ENCODE measurements at regions not wholly inside any gene's neighbourhood (a gene's known extent, or its start where the extent isn't known, plus 50 kb on each side); places are given as distances from the start of the nearest gene placed in this dataset.
"Not testable (repeated sequence)": the region's sequence is repeated elsewhere in the genome, so short reads cannot be mapped to it uniquely, and the experiment has no call there.

DNA sequence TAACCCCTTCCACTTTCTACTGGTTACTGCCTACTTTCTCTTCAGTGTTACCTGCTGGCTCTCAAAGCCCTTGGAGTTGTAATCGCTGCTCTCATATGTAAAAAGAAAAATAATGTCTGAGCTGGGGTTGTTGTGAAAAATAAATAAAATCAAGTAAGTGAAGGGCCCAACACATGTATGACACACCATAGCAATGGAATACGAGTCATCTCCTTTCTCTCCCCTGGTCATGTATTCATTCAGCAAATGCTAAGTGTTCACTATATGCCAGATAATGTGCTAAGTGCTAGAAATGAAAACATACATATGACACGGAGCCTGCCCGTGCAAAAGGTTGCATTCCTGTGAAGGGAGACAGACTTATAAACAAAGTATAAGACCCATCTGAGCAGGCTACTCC lies 535.0 kb downstream of the RFC3 start:
- no peak for DNase-seq

DNA sequence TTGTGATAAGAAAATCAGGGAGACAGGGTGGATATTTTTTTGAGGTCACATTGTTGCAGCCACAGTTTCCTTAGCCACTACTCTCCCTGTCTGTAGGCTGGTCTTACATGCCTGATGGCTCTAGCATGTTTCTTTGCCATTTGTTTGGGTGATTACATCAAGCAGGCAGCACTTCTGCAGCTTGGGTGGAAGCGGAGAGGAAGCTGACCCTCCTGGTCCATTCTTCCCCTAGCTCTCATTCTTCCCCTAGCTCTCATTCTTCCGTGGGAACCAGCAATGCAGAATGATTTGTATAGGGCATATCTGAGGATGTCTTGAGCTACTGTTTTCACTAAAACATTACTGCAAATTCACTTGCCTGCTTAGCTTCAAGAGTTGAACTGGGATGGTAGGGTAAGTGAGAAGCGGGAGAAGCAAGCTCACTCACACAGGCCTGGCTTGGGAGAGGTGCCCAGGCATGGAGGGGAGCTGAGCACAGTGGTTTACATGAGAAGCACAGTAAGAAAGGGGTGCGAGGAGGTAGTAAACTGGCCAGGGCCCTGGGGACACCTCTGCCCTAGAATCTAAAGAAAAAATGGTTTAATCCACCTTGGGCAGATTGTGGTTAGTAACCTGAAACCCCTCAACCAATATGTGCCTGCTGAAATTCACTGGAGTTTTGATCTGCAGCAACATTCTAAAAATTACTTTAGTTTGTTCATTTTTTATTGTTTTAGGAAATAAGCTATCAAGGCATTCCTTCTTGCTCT lies 538.9 kb downstream of the RFC3 start:
- DNase-seq: no peak

DNA sequence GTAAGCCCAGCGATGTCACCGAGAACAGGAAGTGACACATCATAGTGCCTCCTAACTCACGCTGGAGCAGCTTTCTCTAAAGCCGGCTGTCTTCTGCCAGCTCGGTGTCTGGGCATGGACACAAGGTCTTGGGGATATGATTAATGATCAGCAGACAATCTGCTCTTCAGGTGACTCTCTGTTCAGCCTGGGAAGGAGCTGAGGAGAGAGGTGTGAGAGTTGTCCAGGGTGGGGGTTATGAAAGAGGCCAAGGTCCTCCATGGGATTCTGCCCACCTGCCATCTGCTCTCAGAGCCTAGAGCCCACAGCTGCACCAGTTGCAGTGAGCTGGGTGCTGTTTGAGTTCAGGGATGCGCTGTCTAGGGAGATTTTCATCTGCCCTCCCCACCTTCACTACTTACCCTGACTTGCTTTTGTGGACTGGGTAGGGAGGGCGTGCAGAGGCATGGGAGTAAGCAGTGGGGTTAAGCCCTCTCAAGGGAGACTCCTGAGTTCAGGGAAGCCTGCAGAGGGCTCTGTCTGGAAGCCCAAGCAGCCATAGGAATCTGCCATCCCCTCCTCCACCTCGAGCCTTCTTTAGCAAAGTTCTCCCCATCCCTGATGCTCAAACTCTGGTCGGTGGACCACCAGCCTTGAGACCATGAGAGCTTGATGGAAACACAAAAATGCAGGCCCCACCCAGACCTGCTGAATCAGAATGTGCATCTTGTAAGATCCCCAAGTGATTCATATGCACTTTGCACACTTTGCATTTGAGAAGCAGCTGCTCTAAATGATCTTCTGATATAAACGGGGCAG lies 539.7 kb downstream of the RFC3 start:
- DNase-seq: no peak

DNA sequence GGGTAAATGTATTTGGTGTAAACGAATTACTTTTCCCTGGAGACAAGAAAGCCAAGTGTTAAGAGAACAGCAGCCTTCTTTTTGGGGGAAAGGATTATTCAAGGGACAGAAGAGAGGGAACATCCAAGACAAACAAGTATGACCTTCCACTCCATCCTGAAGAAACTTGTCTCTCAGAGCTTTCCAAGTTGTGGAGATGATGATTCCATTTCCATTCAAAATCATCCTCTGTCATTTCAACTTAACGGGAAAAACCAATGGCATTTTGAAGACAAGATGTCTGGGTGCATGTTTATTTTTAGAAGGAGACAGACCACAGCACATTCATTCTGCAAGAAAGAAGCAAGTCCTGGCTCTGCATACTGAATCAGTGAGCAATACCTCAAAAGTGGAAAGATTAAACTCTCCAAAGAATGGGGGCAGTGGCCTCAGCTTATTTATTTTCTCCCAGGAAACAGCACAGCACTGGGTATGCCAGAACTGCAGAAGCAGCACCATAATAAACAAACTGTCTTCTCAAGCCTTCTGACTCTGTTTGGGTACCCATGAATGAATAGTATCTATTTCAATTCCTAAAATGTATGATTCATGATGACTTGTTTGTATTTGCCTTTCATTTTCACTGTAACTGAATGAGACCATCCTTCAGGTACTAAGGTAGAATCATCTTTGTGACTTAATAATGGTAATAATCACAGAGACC lies 541.0 kb downstream of the RFC3 start:
- no peak for DNase-seq

DNA sequence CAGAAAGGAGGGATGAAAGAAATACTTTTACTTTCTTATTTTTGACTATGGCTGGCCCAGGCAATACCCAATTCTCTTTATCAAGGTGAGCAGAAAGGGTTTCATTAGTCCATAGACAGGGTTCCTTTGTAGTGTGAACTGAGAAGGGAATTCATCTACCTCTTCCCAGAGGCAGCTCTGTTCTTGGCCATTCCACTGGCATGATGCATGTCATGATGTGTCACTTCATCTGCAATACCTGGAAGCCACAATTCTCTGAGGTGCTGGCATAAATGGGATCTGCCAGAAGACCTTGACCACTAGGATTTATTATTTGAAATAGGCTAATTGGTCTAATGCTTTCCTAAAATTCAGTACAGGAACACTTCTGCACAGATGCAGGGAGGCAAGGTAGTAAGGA lies 542.8 kb downstream of the RFC3 start:
- DNase-seq: no peak

DNA sequence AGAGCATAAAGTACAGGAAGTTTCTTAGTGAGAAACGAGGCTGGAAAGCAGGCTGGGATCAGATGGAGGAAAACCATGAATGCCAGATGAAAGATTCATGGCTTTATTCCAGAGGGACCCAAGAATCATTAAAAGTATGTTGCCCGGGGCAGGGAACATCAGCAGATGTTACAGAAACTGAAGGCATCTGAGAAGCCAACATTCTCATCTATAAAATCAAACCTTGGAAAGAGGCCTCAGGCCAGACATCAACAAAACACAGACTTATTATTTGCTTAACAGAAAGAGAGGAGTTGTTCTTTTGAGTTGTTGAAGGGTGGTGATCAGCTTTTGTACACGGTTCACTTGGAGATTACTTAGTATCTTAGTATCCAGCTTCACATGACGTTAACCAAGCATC lies 543.6 kb downstream of the RFC3 start:
- DNase-seq: no peak

DNA sequence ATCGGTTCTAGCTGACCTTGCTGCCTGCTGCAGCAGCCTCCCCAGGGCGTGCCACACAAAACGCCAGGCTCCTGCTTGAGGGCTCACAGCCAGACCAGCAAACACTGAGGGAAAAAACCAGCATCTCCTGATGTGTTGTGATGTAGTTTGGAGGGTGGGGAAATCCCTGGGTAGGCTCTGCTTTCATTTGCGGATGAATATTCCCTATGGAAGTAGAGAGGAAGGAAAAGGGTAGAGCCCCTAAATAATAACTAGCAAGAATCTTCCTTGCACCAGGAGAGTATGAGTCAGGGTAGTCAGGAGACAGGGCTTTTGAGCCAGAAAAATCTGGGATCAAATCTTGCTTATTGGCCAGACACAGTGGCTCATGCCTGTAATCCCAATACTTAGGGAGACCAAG lies 545.3 kb downstream of the RFC3 start:
- DNase-seq: no peak

DNA sequence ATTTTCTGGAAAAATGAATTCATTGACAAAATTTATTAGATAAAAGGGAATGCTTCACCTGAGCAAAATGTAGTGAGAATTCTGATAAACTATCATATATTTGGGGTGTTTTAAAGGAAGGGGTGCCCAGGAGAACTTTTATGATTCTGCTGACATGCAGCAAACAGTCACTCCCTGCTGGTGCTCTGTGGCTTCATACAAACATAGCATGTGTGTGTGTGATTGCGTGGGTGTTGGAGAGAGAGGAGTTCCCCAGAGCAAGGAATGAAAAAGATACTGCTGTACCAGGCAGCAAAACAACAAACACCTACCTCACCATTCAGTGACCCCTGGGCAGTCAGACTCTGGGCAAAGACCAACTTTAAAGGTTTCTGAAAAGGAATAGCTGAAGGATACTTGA lies 546.7 kb downstream of the RFC3 start:
- DNase-seq: no peak

DNA sequence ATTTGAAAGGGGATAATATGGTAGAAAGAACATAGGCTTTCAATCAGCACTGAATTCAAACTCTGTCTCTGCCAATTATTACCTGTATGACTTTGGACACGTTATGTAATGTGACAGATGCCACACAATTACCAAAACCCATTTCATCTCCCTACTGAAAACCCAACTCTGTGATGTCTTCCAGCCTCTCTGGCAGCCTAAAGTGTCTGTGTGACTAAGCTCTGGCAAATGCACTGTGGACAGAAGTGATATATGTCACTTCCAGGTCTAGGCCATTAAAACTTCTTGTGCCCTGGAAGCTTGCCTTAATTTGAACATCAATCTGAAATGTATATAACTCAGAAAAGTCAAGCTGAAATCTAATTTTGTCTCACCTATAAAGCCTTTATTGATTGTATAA lies 552.0 kb downstream of the RFC3 start:
- DNase-seq: no peak

DNA sequence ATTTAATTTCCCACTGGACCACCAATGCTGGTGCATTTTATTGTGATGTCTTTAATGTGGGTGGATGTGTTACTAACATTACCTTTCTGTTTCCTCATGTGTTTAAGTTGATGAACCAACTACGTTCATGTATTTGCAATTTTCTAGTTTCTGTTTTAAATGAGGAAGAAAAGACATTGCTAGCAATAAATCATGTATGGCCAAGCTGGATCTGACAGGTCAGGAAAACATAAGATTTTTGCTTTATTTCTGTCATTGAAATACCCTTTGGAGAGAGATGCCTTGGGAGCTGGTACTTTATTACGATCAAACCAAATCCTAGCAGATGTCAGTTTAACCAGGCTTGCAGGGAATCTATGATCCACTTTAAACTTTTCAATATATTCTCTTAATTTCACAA lies 553.2 kb downstream of the RFC3 start:
- DNase-seq: no peak

DNA sequence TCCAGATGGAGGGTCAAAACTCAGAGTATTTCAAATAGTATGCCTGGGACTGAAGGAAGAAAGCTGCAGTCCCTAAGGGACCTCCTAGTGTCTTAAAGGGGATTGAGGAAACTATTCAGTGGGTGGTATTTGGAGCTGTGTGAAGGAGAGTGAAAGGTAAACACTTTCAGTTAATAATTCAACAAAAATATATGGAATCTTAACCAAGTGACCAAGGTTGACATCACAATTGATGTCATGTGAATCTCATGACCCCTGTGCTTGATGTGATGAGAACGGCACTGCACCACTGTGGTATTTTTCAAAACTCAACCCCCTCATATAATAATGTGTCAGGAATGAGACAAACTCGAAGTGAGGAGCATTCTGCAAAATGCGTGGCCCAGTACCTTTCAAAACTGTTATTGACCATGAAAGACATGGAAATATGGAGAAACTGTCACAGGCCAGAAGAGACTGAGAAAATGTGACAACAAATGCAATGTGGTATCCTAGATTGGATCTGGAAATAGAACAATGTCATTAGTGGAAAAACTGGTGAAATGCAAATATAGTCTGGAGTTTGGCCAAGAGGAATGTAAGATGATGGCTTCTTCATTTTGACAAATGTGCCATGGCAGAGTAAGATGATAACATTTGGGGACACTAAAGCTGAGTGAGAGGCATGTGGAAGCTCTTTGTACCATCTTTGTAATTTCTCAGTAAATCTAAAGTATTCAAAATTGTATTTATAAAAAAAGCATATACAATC lies 553.9 kb downstream of the RFC3 start:
- no peak for DNase-seq

DNA sequence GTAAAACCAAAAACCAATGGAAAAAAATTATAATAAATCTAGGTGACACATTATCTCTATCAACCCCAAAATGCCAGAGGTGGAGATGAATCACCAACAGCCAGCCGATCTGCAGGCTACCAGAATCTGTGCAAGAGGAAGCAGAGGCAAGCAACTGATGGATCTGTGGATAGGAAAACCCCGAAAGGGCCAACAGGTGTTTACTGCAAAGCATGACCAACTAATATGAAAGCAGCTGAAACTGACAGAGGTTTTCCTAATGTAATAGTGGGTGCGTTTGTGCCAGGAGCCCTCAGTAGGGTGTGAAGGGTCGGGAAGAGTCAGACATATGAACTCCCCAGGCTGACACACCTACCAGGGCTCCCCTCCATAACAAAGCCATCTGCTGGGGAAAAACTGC lies 554.6 kb downstream of the RFC3 start:
- DNase-seq: no peak

DNA sequence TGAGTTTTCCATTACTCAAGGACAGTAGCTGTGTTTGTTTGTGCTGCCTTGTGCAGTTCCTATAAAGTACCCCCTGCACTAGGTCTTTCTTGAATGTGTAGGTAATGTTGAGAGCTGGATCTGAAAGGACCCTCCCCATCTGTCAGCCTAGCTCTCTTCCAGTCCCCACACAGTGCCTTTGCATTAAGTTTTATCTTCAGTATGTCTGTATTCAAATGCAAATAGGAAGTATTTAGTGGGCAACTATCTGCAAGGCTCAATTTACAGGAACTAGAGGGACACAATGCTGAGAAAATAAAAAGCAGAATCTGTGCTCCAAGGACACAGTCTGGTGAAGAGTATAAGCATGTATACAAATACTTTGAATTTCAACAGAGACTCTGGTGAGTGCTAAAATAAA lies 558.5 kb downstream of the RFC3 start:
- DNase-seq: no peak

DNA sequence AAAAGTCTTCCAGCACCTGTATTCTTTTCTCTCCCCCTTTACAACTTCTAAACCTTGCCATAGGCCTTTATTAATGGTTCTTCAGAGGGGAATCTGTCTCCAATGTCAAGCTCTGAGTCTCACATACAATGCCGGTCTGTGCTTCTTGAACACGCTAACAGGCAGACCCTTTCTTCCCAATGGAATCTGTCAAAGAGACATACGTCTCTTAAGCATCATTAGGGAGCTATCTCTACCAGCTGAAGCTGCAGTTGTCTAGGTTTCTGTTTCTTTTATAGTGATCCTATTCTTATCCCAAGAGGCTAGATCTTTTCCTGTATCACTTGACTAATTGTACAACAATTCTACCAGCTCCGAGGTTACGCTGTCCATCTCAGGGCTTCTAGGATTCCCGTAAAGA lies 560.8 kb upstream of the NBEA start:
- no peak for DNase-seq

DNA sequence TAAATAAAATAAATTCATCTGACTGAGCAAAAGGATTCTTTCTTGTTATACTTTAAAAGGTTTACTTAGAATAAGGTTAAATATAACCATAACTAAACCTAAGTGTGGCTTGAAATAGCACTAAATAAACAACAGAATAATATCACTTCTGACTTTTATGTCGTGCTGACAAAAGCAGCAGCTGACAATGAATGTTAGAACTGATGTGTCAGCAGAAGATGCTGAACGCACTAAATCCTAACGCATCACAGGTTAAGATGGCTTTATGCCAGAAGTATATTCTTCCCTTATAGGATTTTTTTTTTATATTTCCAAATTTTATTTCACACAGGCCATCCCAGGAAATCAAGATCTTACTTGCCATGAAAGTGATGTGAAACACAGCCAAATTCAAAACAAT lies 558.3 kb upstream of the NBEA start:
- no peak for DNase-seq

DNA sequence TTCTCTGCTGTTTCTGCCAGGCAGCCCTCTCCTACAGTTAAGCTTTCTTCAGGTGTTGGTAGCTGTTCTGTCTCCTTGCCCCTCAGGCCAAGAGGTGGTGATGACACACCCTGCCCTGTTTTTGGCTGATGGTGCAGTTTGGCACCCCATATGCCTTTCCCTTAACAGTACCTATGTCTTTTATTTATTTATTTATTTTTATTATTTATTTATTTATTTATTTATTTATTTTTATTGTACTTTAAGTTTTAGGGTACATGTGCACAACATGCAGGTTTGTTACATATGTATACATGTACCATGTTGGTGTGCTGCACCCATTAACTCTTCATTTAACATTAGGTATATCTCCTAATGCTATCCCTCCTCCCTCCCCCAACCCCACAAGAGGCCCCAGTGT lies 555.8 kb upstream of the NBEA start:
- DNase-seq: not testable (repeated sequence)

DNA sequence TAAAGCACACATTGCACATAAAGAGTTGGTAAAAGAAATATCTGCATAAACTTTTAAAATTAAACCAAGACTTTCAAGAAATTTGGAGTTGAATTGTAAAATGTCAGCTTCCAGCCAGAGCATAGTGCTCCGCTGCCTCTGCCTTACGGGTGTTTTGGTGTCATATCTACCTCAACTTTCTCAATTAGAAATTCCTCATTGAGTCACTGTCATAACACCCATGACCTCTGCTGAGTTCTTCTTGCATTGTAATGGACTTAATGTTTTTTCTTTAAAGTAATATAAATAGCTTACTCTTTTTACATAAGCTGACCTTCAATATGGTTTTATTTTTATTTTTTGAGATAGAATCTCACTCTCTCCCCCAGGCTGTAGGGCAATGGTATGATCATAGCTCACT lies 551.0 kb upstream of the NBEA start:
- DNase-seq: no peak

DNA sequence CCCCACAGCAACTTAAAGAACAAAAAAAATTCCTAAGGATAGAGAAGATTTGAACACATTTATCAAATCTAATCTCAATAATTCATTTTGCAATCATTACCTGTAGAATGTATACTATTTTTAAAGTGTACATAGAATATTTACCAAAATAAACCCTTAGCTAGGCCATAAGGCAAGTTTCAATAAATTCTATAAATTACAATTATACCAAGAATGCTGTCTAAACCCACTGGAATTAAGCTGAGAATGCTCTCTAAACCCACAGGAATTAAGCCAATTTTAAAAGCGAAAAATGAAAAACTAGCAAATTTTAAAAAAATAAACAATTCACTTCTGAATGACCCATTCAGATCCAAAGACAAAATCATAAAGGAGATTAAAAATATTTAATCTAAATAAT lies 540.4 kb upstream of the NBEA start:
- no peak for DNase-seq

DNA sequence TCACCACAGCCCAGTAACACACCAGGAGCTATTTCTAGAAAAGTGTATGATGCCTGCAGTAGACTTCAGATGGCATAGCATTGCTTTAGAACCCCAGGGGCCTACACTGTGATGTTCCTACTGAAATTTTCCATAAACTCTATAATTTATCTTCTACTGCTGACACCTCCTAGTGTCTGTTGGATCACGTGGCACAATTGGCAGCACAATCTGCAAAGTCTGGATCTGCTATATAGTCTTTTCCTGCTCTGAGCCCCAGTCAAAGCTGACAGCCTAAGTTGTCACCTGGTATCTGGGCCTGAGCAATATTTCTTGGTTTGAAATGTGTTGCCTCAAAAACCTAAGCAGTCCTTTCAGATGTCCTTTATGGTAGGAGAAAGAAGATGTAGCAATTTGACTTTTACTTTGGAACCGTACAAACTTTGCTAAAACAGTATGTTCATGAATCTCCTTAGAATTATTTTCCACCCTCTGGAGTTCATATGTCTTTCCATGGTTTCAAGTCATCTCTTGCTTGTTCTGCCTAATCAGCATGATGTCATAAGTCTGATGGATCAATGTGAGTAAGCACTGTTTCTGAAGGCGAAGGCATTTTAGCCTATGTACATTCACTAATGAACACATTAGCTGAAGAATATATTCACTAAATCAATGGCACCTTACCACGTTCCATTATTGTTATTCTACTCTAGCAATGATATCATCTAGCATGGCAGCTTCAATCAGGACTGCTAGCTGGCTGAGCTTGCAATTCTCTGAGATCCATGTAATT lies 536.5 kb upstream of the NBEA start:
- DNase-seq: no peak

DNA sequence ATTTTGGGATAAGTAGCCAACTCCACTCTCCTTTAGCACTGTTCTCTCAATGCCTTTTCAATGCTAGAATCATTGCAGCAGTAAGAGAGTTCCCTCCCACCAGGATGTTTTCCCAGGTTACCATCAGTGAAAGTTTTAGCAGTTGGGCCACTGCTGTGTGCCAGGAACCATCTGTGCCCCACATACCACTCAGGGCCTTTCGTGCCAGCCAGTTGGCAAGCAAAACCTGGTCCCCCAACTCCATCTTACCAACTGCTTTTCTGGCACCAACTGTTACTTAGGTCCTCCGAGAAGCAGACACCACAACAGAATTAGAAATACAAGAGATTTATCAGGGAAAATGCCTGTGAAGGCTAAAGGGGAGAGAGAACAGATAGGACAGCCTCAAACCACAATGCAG lies 533.4 kb upstream of the NBEA start:
- no peak for DNase-seq

Measured in nucleus accumbens (tissue), 56 donors.